HCT116 (cell line): ENCODE measurements at regions not wholly inside any gene's neighbourhood (a gene's known extent, or its start where the extent isn't known, plus 50 kb on each side); places are given as distances from the start of the nearest gene placed in this dataset.

ENCODE experiments used
- CBX3 ChIP-seq: IDR thresholded peaks from 2 replicates; pipeline ENCODE4 v1.6.1; 2012; ENCODE audit warnings: low read depth
- CTCF ChIP-seq, 3 experiments: fragments of 200-600 bp in 1 of 3; sonication (generic) in 1 of 3; IDR thresholded peaks in 2 of 3; conservative IDR thresholded peaks in 1 of 3; 2 replicates each; pipeline ENCODE4 v1.5.1; 2012 to 2017; ENCODE audit warnings: low read depth in 2 of 3, low read length in 2 of 3, antibody characterized with exemption in 1 of 3, borderline replicate concordance in 1 of 3, control low read depth in 1 of 3, mild to moderate bottlenecking in 1 of 3, mixed read lengths in 1 of 3, mixed run types in 1 of 3, moderate library complexity in 1 of 3; ENCODE audit not compliant: insufficient read depth in 1 of 3
- EZH2phosphoT487 ChIP-seq: fragments of 200-600 bp; IDR thresholded peaks from 2 replicates; pipeline ENCODE4 v1.6.1; 2018; ENCODE audit warnings: antibody characterized with exemption, borderline replicate concordance
- POLR2A ChIP-seq: IDR thresholded peaks from 2 replicates; pipeline ENCODE4 v1.7.0; 2011; ENCODE audit warnings: borderline replicate concordance; ENCODE audit not compliant: insufficient read depth, insufficient read length; ENCODE audit errors: extremely low read depth
- POLR2AphosphoS5 ChIP-seq: IDR thresholded peaks from 2 replicates; pipeline ENCODE4 v1.6.1; 2011; ENCODE audit warnings: mild to moderate bottlenecking, low read depth, low read length, moderate library complexity
- SP1 ChIP-seq: IDR thresholded peaks from 2 replicates; pipeline ENCODE4 v1.6.1; 2012; ENCODE audit warnings: low read depth
- SRF ChIP-seq: IDR thresholded peaks from 2 replicates; pipeline ENCODE4 v1.6.1; 2012; ENCODE audit warnings: low read depth
- YY1 ChIP-seq: IDR thresholded peaks from 2 replicates; pipeline ENCODE4 v1.6.1; 2011; ENCODE audit warnings: low read length, low read depth, moderate library complexity, mild to moderate bottlenecking; ENCODE audit not compliant: insufficient replicate concordance; ENCODE audit errors: extremely low read depth
- ZBTB33 ChIP-seq: IDR thresholded peaks from 2 replicates; pipeline ENCODE4 v1.6.1; 2011; ENCODE audit warnings: mild to moderate bottlenecking, low read length, moderate library complexity; ENCODE audit not compliant: insufficient replicate concordance; ENCODE audit errors: extremely low read depth
- ZFX ChIP-seq: fragments of 450-650 bp; IDR thresholded peaks from 2 replicates; pipeline ENCODE4 v1.6.1; 2017
- ZNF274 ChIP-seq: fragments of 200-500 bp; sonication (Bioruptor generic); IDR thresholded peaks from 2 replicates; pipeline ENCODE4 v1.6.1; 2014; ENCODE audit warnings: mild to moderate bottlenecking, low read depth, low read length, inconsistent platforms

GRCh38 chr9:102867488-102867887, 127.6 kb upstream of the CYLC2 start:
- TF ChIP-seq CTCF (IDR thresholded peaks at IDR 0.05 in 2 of 3, conservative IDR thresholded peaks at IDR 0.05 in 1 of 3; ENCODE audit: borderline replicate concordance in 1 of 3, insufficient read depth in 1 of 3, low read depth in 2 of 3, low read length in 2 of 3) (no peak), EZH2phosphoT487 (no peak), POLR2A (no peak), POLR2AphosphoS5 (no peak), ZFX (no peak), ZNF274 (no peak), SP1 (no peak), CBX3 (no peak), SRF (no peak), ZBTB33 (no peak), YY1 (no peak)
